Trophoblast cell (in vitro differentiated cells and primary cell): ENCODE measurements at regions not wholly inside any gene's neighbourhood (a gene's known extent, or its start where the extent isn't known, plus 50 kb on each side); places are given as distances from the start of the nearest gene placed in this dataset.

Experiments
- DNase-seq, 2 donors: peaks; one replicate each; pipeline ENCODE4 v3.0.0-alpha.2; 2016
- H2AFZ ChIP-seq: 2 replicates; pipeline ENCODE4 v1.6.1; 2013; ENCODE audit warnings: low read length, moderate library complexity, mild to moderate bottlenecking; ENCODE audit not compliant: insufficient read depth, poor library complexity
- H2AK5ac ChIP-seq: 2 replicates; pipeline ENCODE4 v1.6.1; 2013; ENCODE audit warnings: mild to moderate bottlenecking, low read length
- H2BK120ac ChIP-seq: 2 replicates; pipeline ENCODE4 v1.6.1; 2013; ENCODE audit warnings: low read length, mild to moderate bottlenecking, moderate library complexity; ENCODE audit not compliant: insufficient read depth, poor library complexity
- H2BK12ac ChIP-seq: 2 replicates; pipeline ENCODE4 v1.6.1; 2013; ENCODE audit warnings: mild to moderate bottlenecking, low read length, moderate library complexity
- H2BK5ac ChIP-seq: 2 replicates; pipeline ENCODE4 v1.6.1; 2013; ENCODE audit warnings: low read length, low read depth, moderate library complexity, mild to moderate bottlenecking; ENCODE audit not compliant: poor library complexity
- H3K14ac ChIP-seq: 2 replicates; pipeline ENCODE4 v1.6.1; 2013; ENCODE audit warnings: mild to moderate bottlenecking, low read length
- H3K18ac ChIP-seq: 2 replicates; pipeline ENCODE4 v1.6.1; 2013; ENCODE audit warnings: mild to moderate bottlenecking, low read length
- H3K23ac ChIP-seq: 2 replicates; pipeline ENCODE4 v1.6.1; 2013; ENCODE audit warnings: low read length
- H3K27ac ChIP-seq: 2 replicates; pipeline ENCODE4 v1.5.1; 2013; ENCODE audit warnings: low read depth, mild to moderate bottlenecking, inconsistent platforms, low read length, moderate library complexity
- H3K27me3 ChIP-seq: 2 replicates; pipeline ENCODE4 v1.6.1; 2013; ENCODE audit warnings: inconsistent platforms, mild to moderate bottlenecking, low read length, moderate library complexity; ENCODE audit not compliant: insufficient read depth
- H3K36me3 ChIP-seq, 2 experiments: 1 replicate in 1 of 2; 2 replicates in 1 of 2; pipeline ENCODE4 v1.6.1; 2013; ENCODE audit warnings: low read length in 2 of 2, mild to moderate bottlenecking in 2 of 2, moderate library complexity in 1 of 2; ENCODE audit not compliant: insufficient read depth in 2 of 2, control insufficient read depth in 1 of 2
- H3K4ac ChIP-seq: 2 replicates; pipeline ENCODE4 v1.6.1; 2013; ENCODE audit warnings: low read depth, mild to moderate bottlenecking, low read length, moderate library complexity
- H3K4me1 ChIP-seq, 2 experiments: 1 replicate in 1 of 2; 2 replicates in 1 of 2; pipeline ENCODE4 v1.6.1; 2013; ENCODE audit warnings: low read length in 2 of 2, mild to moderate bottlenecking in 2 of 2, moderate library complexity in 1 of 2; ENCODE audit not compliant: insufficient read depth in 2 of 2, control insufficient read depth in 1 of 2
- H3K4me2 ChIP-seq: 2 replicates; pipeline ENCODE4 v1.6.1; 2013; ENCODE audit warnings: inconsistent platforms, mild to moderate bottlenecking, low read length, moderate library complexity
- H3K4me3 ChIP-seq: 2 replicates; pipeline ENCODE4 v1.5.1; 2013; ENCODE audit warnings: mild to moderate bottlenecking, low read depth, low read length, inconsistent platforms
- H3K79me1 ChIP-seq: one replicate; pipeline ENCODE4 v1.6.1; 2013; ENCODE audit warnings: low read length
- H3K79me2 ChIP-seq: 2 replicates; pipeline ENCODE4 v1.6.1; 2013; ENCODE audit warnings: low read length, mild to moderate bottlenecking; ENCODE audit not compliant: control insufficient read depth, insufficient read depth, poor library complexity
- H3K9ac ChIP-seq: 2 replicates; pipeline ENCODE4 v1.6.1; 2013; ENCODE audit warnings: mild to moderate bottlenecking, low read length
- H3K9me3 ChIP-seq: 2 replicates; pipeline ENCODE4 v1.6.1; 2013; ENCODE audit warnings: low read depth, mild to moderate bottlenecking, control low read depth, inconsistent platforms, low read length; ENCODE audit not compliant: insufficient read depth
- H4K12ac ChIP-seq: 2 replicates; pipeline ENCODE4 v1.6.1; 2013; ENCODE audit warnings: low read depth, mild to moderate bottlenecking, low read length, moderate library complexity
- H4K8ac ChIP-seq: 2 replicates; pipeline ENCODE4 v1.6.1; 2013; ENCODE audit warnings: low read depth, mild to moderate bottlenecking, low read length, moderate library complexity
- H4K91ac ChIP-seq: one replicate; pipeline ENCODE4 v1.6.1; 2013; ENCODE audit warnings: low read depth, mild to moderate bottlenecking, low read length, moderate library complexity
- WGBS: extraction: QIAGEN DNeasy Blood & Tissue Kit; methylation state at CpG from one replicate; pipeline ENCODE4 v1.1.7; 2013; ENCODE audit warnings: missing lambda C conversion rate; ENCODE audit not compliant: insufficient read length, insufficient coverage; ENCODE audit errors: extremely low coverage; 5-methylcytosine and 5-hydroxymethylcytosine counted together

DNA sequence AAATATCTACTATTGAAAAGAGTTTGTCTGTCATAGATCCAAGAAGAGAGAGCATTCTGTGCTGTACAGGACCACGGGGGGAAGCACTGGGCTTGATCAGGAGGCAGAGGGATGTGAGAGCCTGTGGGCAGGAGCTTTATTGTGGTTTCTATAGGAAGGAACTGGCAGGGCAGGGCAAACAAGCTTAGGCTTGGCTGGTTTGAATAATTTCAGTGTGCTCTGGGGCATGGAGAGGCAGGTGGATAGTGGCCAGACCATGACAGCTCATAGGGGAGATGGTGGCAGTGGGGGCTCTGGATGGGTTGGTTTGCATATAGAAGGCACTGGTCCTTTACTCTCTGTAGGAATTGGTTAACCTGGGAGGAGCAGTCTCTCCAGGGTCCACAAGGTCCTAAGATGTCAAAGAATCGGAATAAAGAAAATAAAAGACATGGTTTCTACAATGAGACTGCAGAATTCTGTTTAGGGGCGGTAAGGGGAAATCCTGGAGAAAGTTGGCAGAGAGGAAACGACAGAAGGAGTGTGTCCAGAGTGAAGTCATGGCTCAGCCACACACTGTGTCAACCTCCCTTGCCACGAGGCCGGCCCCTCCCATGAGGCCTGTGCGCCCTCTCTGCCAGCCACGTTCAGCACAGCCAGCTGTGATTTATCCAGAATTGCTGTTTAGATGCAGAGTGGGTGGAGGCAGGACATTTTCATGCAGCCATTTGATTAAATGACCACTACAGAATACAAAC lies 81.7 kb upstream of the PGBD5 start:
- Histone ChIP-seq H4K12ac (no peak overlapping the region), H3K4me1 (peaks cover 0 to 5% of the 10 kb centered on the region in 2 experiments), H3K4me3 (no peak overlapping the region), H3K79me2 (no peaks in the 10 kb centered on the region), H3K36me3 (no peaks in the 10 kb centered on the region), H3K9me3 (peaks cover 3% of the 10 kb centered on the region), H3K4me2 (no peak overlapping the region), H3K23ac (no peak overlapping the region), H3K14ac (no peak overlapping the region), H3K4ac (no peak overlapping the region), H2BK5ac (no peak overlapping the region), H3K79me1 (no peaks in the 10 kb centered on the region), H3K9ac (no peak overlapping the region), H2BK120ac (no peak overlapping the region), H4K8ac (no peak overlapping the region), H3K27me3 (no peaks in the 10 kb centered on the region), H2BK12ac (no peak overlapping the region), H3K18ac (no peak overlapping the region), H4K91ac (no peak overlapping the region), H3K27ac (no peak overlapping the region), H2AK5ac (no peak overlapping the region), H2AFZ (no peak overlapping the region)
- no CpG with 5 or more reads among the region's 8 CpGs for WGBS
- no peak for DNase-seq

DNA sequence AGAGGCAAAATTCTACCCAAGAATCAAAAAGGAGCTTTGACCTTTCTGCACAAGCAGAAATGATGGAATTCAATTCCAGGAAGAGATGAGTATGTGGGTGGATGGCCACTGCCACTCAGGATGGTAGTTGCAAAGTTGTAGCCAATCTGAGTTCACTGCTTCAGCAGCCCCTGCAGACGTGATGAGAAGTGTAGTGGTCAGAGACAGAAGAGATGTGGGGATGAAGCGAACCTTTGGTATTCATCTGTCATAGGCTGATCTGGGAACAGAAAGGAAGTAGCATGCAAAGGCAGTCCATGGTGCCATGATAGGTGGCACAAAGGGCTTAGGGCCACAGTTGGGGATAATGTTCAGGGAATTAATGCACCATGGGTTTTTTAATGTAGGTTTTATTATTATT lies 81.1 kb upstream of the PGBD5 start:
- Histone ChIP-seq H3K36me3 (no peaks in the 10 kb centered on the region), H2AK5ac (no peak overlapping the region), H3K14ac (no peak overlapping the region), H3K79me2 (no peaks in the 10 kb centered on the region), H3K4ac (no peak overlapping the region), H2AFZ (no peak overlapping the region), H3K4me1 (peaks cover 0 to 5% of the 10 kb centered on the region in 2 experiments), H3K79me1 (no peaks in the 10 kb centered on the region), H4K12ac (no peak overlapping the region), H3K23ac (no peak overlapping the region), H3K18ac (no peak overlapping the region), H2BK12ac (no peak overlapping the region), H3K9me3 (peaks cover 3% of the 10 kb centered on the region), H4K8ac (no peak overlapping the region), H3K27ac (no peak overlapping the region), H2BK5ac (no peak overlapping the region), H3K27me3 (no peaks in the 10 kb centered on the region), H3K4me2 (no peak overlapping the region), H2BK120ac (no peak overlapping the region), H3K4me3 (no peak overlapping the region), H3K9ac (no peak overlapping the region), H4K91ac (no peak overlapping the region)
- WGBS, result no CpG with 5 or more reads among the region's 2 CpGs
- DNase-seq, result no peak

DNA sequence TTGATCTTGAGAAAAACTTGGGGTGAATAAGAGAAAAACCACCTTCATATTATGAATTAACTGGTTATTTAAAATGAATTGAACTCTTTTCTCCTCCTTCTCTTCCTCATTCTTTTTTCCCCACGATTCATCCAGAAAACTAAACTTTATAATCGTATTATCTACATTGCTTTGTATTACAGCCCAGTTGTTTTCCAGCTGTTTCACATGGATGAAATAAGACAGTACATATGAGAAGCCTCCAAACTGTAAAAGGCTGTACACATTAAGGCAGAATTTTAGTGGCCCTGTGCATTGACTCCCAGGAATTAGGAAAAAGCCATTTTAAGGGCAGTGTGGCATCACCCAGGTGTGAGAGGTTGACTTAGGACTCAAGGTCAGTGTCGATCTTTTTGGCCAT lies 80.3 kb upstream of the PGBD5 start:
- no peaks in the 10 kb centered on the region for H3K36me3 ChIP-seq
- no peak overlapping the region for H2BK12ac ChIP-seq
- H2BK120ac ChIP-seq, result no peak overlapping the region
- H2AK5ac ChIP-seq, result no peak overlapping the region
- no peak overlapping the region for H3K23ac ChIP-seq
- no peak overlapping the region for H3K14ac ChIP-seq
- H3K4ac ChIP-seq, result no peak overlapping the region
- H3K4me2 ChIP-seq, result no peak overlapping the region
- H3K4me3 ChIP-seq, result no peak overlapping the region
- H3K27ac ChIP-seq, result no peak overlapping the region
- H3K79me1 ChIP-seq, result no peaks in the 10 kb centered on the region
- H3K18ac ChIP-seq, result no peak overlapping the region
- peaks cover 3% of the 10 kb centered on the region for H3K9me3 ChIP-seq
- H4K91ac ChIP-seq, result no peak overlapping the region
- DNase-seq, result no peak
- no peak overlapping the region for H4K8ac ChIP-seq
- no peak overlapping the region for H3K9ac ChIP-seq
- 100% methylated on average over 2 of the region's 3 CpGs for WGBS
- H2AFZ ChIP-seq, result no peak overlapping the region
- H3K79me2 ChIP-seq, result no peaks in the 10 kb centered on the region
- peaks cover 0 to 5% of the 10 kb centered on the region in 2 experiments for H3K4me1 ChIP-seq
- no peaks in the 10 kb centered on the region for H3K27me3 ChIP-seq
- H4K12ac ChIP-seq, result no peak overlapping the region
- H2BK5ac ChIP-seq, result no peak overlapping the region

DNA sequence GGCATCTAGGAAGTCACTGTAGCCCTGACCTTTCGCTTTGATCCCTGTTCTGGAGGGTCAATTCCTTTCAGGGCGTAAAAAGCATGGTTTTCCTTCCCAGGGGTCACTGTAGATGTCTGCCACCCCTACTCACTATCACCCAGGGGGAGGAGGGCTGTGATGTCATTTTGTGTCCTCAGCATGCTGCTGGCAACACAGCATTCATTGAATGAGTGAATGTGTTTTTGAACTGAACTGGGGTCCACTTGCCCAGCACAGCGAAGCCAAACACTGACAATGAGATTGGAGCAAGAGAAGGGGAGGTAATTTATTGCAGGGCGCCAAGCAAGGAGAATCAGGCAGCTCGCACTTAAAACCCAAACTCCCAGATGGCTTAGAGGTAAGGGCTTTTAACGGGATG lies 78.2 kb upstream of the PGBD5 start:
- H3K36me3 ChIP-seq, result no peaks in the 10 kb centered on the region
- no peak overlapping the region for H3K18ac ChIP-seq
- H3K79me1 ChIP-seq, result no peaks in the 10 kb centered on the region
- H2BK12ac ChIP-seq, result no peak overlapping the region
- H3K9ac ChIP-seq, result no peak overlapping the region
- H4K8ac ChIP-seq, result no peak overlapping the region
- H3K4me3 ChIP-seq, result no peak overlapping the region
- H3K23ac ChIP-seq, result no peak overlapping the region
- no CpG with 5 or more reads among the region's 6 CpGs for WGBS
- H3K4ac ChIP-seq, result no peak overlapping the region
- H3K9me3 ChIP-seq, result peaks cover under 1% of the 10 kb centered on the region
- H2BK5ac ChIP-seq, result no peak overlapping the region
- no peak overlapping the region for H4K91ac ChIP-seq
- no peak overlapping the region for H2AK5ac ChIP-seq
- no peak overlapping the region for H2BK120ac ChIP-seq
- no peaks in the 10 kb centered on the region for H3K79me2 ChIP-seq
- no peak overlapping the region for H2AFZ ChIP-seq
- no peaks in the 10 kb centered on the region for H3K27me3 ChIP-seq
- H3K27ac ChIP-seq, result no peak overlapping the region
- no peak overlapping the region for H3K4me2 ChIP-seq
- H3K14ac ChIP-seq, result no peak overlapping the region
- no peak for DNase-seq
- peaks cover 0 to 5% of the 10 kb centered on the region in 2 experiments for H3K4me1 ChIP-seq
- H4K12ac ChIP-seq, result no peak overlapping the region
